Thyroid gland (tissue), 4 donors: ENCODE measurements at regions not wholly inside any gene's neighbourhood (a gene's known extent, or its start where the extent isn't known, plus 50 kb on each side); places are given as distances from the start of the nearest gene placed in this dataset.
"Not testable (repeated sequence)": the region's sequence is repeated elsewhere in the genome, so short reads cannot be mapped to it uniquely, and the experiment has no call there.

Source experiments
- DNase-seq, 2 donors: peaks; one replicate each; pipeline ENCODE4 v3.0.0-alpha.2; 2019
- H3K27ac ChIP-seq, 3 donors: fragments of 200-600 bp; sonication (generic); 1 replicate in 2 of 3; 2 replicates in 1 of 3; pipeline ENCODE4 v1.5.1; 2016 to 2019; ENCODE audit warnings: mild to moderate bottlenecking in 1 of 3, moderate library complexity in 1 of 3
- H3K27me3 ChIP-seq: fragments of 200-600 bp; sonication (generic); one replicate; pipeline ENCODE4 v1.5.1; 2019
- H3K36me3 ChIP-seq, 2 donors: fragments of 200-600 bp; sonication (generic); one replicate each; pipeline ENCODE4 v1.5.1; 2016 to 2019
- H3K4me1 ChIP-seq, 2 donors: fragments of 200-600 bp; sonication (generic); one replicate each; pipeline ENCODE4 v1.5.1; 2017 to 2019
- H3K4me3 ChIP-seq, 3 donors: fragments of 200-600 bp; sonication (generic); replicated peaks in 1 of 3; 1 replicate in 2 of 3; 2 replicates in 1 of 3; pipeline ENCODE4 v1.5.1; 2016; ENCODE audit warnings: mild to moderate bottlenecking in 1 of 3
- H3K9me3 ChIP-seq: fragments of 200-600 bp; sonication (generic); one replicate; pipeline ENCODE4 v1.5.1; 2017
- CTCF ChIP-seq, 6 experiments: fragments of 200-600 bp in 3 of 6; fragments of 450-650 bp in 3 of 6; sonication (generic) in 3 of 6; IDR thresholded peaks; one replicate each; pipeline ENCODE4 v1.5.1; 2016 to 2019; ENCODE audit warnings: antibody characterized with exemption in 6 of 6, mild to moderate bottlenecking in 2 of 6, inconsistent platforms in 1 of 6, moderate library complexity in 1 of 6
- POLR2A ChIP-seq, 2 donors: fragments of 450-650 bp; IDR thresholded peaks; one replicate each; pipeline ENCODE4 v1.6.1; 2017; ENCODE audit warnings: antibody characterized with exemption in 2 of 2, mild to moderate bottlenecking in 2 of 2, moderate library complexity in 1 of 2
- WGBS, 2 donors: methylation state at CpG; one replicate each; pipeline ENCODE4 v1.1.5; 2017; 5-methylcytosine and 5-hydroxymethylcytosine counted together
- intact Hi-C: fragments of 100-400 bp; cut with DNase I; formaldehyde crosslinking; loops from one replicate; pipeline ENCODE4 v1.15.1; 2023

- Histone ChIP-seq H3K36me3 (no peaks in the 10 kb centered on the region), H3K27ac (no peak overlapping the region), H3K27me3 (no peaks in the 10 kb centered on the region), H3K9me3 (no peaks in the 10 kb centered on the region), H3K4me3 (no peak overlapping the region), H3K4me1 (no peaks in the 10 kb centered on the region)
- 91 to 95% methylated on average over 6 of the region's 6 CpGs for WGBS, 2 donors
- no peak for TF ChIP-seq POLR2A (IDR thresholded peaks at IDR 0.05)
- no peak for TF ChIP-seq CTCF (IDR thresholded peaks at IDR 0.05)
- intact Hi-C loops: no loop called here
- DNase-seq: no peak
Observed at GRCh38 chr7:81839708-81840369, 70.0 kb upstream of the HGF start.

GRCh38 chr7:81833401-81833800, 63.6 kb upstream of the HGF start:
- H3K4me3 ChIP-seq: no peak overlapping the region
- TF ChIP-seq POLR2A (IDR thresholded peaks at IDR 0.05) (no peak), CTCF (IDR thresholded peaks at IDR 0.05) (no peak)
- H3K4me1 ChIP-seq: no peaks in the 10 kb centered on the region
- no peaks in the 10 kb centered on the region for H3K36me3 ChIP-seq
- no peaks in the 10 kb centered on the region for H3K9me3 ChIP-seq
- DNase-seq: no peak
- intact Hi-C loops: no loop called here
- H3K27me3 ChIP-seq: no peaks in the 10 kb centered on the region
- no peak overlapping the region for H3K27ac ChIP-seq

GRCh38 chr7:81831883-81832282, 62.0 kb upstream of the HGF start:
- no peak for DNase-seq
- no peaks in the 10 kb centered on the region for H3K4me1 ChIP-seq

GRCh38 chr7:81829511-81829910, 59.7 kb upstream of the HGF start:
- DNase-seq: not testable (repeated sequence)

More at GRCh38 chr7:81831883-81832282, 62.0 kb upstream of the HGF start:
- Histone ChIP-seq H3K27ac (no peak overlapping the region), H3K9me3 (no peaks in the 10 kb centered on the region), H3K27me3 (no peaks in the 10 kb centered on the region), H3K4me3 (no peak overlapping the region), H3K36me3 (no peaks in the 10 kb centered on the region)
- intact Hi-C loops: no loop called here
- TF ChIP-seq POLR2A (IDR thresholded peaks at IDR 0.05) (no peak), CTCF (IDR thresholded peaks at IDR 0.05) (no peak)

GRCh38 chr7:81822811-81823210, 53.0 kb upstream of the HGF start:
- 84 to 91% methylated on average over 1 of the region's 1 CpG for WGBS, 2 donors
- TF ChIP-seq POLR2A (IDR thresholded peaks at IDR 0.05): no peak
- no peaks in the 10 kb centered on the region for H3K4me1 ChIP-seq
- intact Hi-C loops: no loop called here
- no peaks in the 10 kb centered on the region for H3K27me3 ChIP-seq
- no peak overlapping the region for H3K27ac ChIP-seq
- no peaks in the 10 kb centered on the region for H3K36me3 ChIP-seq
- no peak for DNase-seq
- H3K9me3 ChIP-seq: no peaks in the 10 kb centered on the region
- no peak overlapping the region for H3K4me3 ChIP-seq

More at GRCh38 chr7:81829511-81829910, 59.7 kb upstream of the HGF start:
- H3K4me1 ChIP-seq, intact Hi-C loops, H3K27ac ChIP-seq, H3K36me3 ChIP-seq, H3K4me3 ChIP-seq, H3K27me3 ChIP-seq, H3K9me3 ChIP-seq: not testable (repeated sequence)
- 57 to 71% methylated on average over 3 to 4 of the region's 4 CpGs for WGBS, 2 donors

- no peak overlapping the region for H3K27ac ChIP-seq
- DNase-seq: no peak
- H3K9me3 ChIP-seq: no peaks in the 10 kb centered on the region
- no peaks in the 10 kb centered on the region for H3K4me1 ChIP-seq
- no peak overlapping the region for H3K4me3 ChIP-seq
- intact Hi-C loops: no loop called here
- no peaks in the 10 kb centered on the region for H3K27me3 ChIP-seq
- no peaks in the 10 kb centered on the region for H3K36me3 ChIP-seq
- WGBS, 2 donors: 62 to 65% methylated on average over 1 of the region's 1 CpG
- TF ChIP-seq CTCF (IDR thresholded peaks at IDR 0.05): no peak
- no peak for TF ChIP-seq POLR2A (IDR thresholded peaks at IDR 0.05)
Observed at GRCh38 chr7:81819861-81820260, 50.0 kb upstream of the HGF start.
